SH-SY5Y (cell line): ENCODE measurements at regions not wholly inside any gene's neighbourhood (a gene's known extent, or its start where the extent isn't known, plus 50 kb on each side); places are given as distances from the start of the nearest gene placed in this dataset.

Experiments
- GATA2 ChIP-seq: IDR thresholded peaks from 2 replicates; pipeline ENCODE4 v1.6.1; 2011; ENCODE audit warnings: mild to moderate bottlenecking, low read depth, low read length
- GATA3 ChIP-seq: IDR thresholded peaks from 2 replicates; pipeline ENCODE4 v1.6.1; 2011; ENCODE audit warnings: low read depth, mild to moderate bottlenecking, low read length, moderate library complexity

DNA sequence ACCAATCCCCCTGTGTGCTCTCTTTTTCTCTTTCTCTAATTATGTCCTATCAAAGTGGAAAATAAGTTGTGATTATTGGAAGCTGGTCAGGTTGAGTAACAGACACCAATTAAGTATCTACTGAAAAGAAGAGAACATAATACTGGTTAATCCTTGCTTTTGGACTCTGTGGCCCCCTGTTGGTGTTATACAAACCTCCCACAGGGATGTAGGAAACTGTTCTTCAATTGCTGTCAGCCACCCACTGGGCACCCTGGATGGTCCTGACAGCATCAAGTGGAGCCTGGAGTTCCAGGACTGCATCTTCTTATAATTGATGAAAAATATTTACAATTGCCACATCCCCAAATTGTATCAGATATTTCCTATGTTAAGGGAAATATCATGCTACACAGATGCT lies 939.7 kb downstream of the KCNMA1 start:
- no peak for TF ChIP-seq GATA2
- no peak for TF ChIP-seq GATA3
